ENCODE measurements at regions not wholly inside any gene's neighbourhood (a gene's known extent, or its start where the extent isn't known, plus 50 kb on each side); places are given as distances from the start of the nearest gene placed in this dataset.

- Histone ChIP-seq H3K36me3 (ENCODE audit: control insufficient read depth, insufficient read depth, low read length) (no peaks in the 10 kb centered on the region), H3K27me3 (ENCODE audit: control insufficient read depth, insufficient read depth, low read length) (peaks cover 9% of the 10 kb centered on the region), H3K27ac (ENCODE audit: low read depth, low read length) (no peak overlapping the region), H3K4me1 (ENCODE audit: control insufficient read depth, insufficient read depth, low read length) (peaks cover 13% of the 10 kb centered on the region), H3K9me3 (ENCODE audit: control insufficient read depth, insufficient read depth, low read length) (no peaks in the 10 kb centered on the region), H3K4me3 (ENCODE audit: low read depth, low read length) (no peak overlapping the region)
- no peak for DNase-seq (ENCODE audit: low read depth in 4 of 6, low spot score in 6 of 6)
- WGBS (ENCODE audit: insufficient coverage): 86% methylated on average over 4 of the region's 4 CpGs
Observed at GRCh38 chr15:81755626-81756025, 290.2 kb downstream of the MEX3B start.

DNA sequence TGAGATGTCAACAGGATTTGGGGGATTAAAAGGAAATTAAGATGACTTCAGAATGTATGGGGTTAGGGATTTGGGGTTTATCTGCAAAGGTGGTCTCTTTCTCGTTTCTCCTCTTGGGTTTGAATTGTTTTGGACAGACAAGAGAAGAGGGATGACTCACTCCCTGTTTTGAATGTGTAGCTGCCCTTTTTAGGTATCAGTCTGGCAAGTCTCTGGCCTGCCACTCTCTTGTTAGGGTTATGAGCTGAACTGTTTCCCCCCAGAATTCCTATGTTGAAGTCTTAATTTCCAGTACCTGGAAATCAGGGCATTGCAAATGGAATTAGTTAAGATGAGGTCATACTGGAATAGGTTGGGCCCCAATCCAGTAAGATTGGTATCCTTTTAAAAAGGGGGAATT is 291.7 kb downstream of the MEX3B start:
- peaks cover 27% of the 10 kb centered on the region for H3K4me1 ChIP-seq (ENCODE audit: control insufficient read depth, insufficient read depth, low read length)
- H3K4me3 ChIP-seq (ENCODE audit: low read depth, low read length): no peak overlapping the region
- no peak overlapping the region for H3K27ac ChIP-seq (ENCODE audit: low read depth, low read length)
- H3K9me3 ChIP-seq (ENCODE audit: control insufficient read depth, insufficient read depth, low read length): no peaks in the 10 kb centered on the region
- peaks cover 17% of the 10 kb centered on the region for H3K27me3 ChIP-seq (ENCODE audit: control insufficient read depth, insufficient read depth, low read length)
- no peaks in the 10 kb centered on the region for H3K36me3 ChIP-seq (ENCODE audit: control insufficient read depth, insufficient read depth, low read length)
- 91% methylated on average over 1 of the region's 1 CpG for WGBS (ENCODE audit: insufficient coverage)
- DNase-seq (ENCODE audit: low read depth in 4 of 6, low spot score in 6 of 6): no peak

GRCh38 chr15:81752974-81753373 is 292.8 kb downstream of the MEX3B start:
- H3K4me3 ChIP-seq (ENCODE audit: low read depth, low read length): no peak overlapping the region

DNA sequence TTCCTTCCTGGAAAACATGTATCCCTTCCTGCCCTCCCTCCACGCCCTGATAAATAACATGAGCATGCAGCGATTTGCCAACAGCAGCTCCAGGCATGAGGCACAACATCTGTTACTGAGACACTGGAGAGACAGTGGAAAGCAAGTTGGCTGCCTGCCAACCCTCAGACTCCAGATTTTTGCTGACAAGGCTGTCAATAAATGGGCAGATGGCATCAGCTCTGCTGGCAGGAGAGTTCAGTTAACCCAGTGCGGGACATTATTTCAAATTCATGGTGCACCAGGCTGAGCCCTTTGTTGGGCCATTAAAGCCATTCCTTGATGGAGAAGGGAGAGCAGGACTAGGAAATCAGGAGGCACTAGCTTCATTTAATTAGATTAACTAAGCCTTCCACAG is 293.3 kb downstream of the MEX3B start:
- Histone ChIP-seq H3K9me3 (ENCODE audit: control insufficient read depth, insufficient read depth, low read length) (no peaks in the 10 kb centered on the region), H3K4me1 (ENCODE audit: control insufficient read depth, insufficient read depth, low read length) (peaks cover 27% of the 10 kb centered on the region), H3K36me3 (ENCODE audit: control insufficient read depth, insufficient read depth, low read length) (no peaks in the 10 kb centered on the region), H3K27me3 (ENCODE audit: control insufficient read depth, insufficient read depth, low read length) (peaks cover 17% of the 10 kb centered on the region), H3K27ac (ENCODE audit: low read depth, low read length) (no peak overlapping the region), H3K4me3 (ENCODE audit: low read depth, low read length) (no peak overlapping the region)
- DNase-seq (ENCODE audit: low read depth in 4 of 6, low spot score in 6 of 6): peak; percentile 62 to 98 (median 82)
- WGBS (ENCODE audit: insufficient coverage): 13% methylated on average over 3 of the region's 3 CpGs

More at GRCh38 chr15:81752974-81753373, 292.8 kb downstream of the MEX3B start:
- Histone ChIP-seq H3K27ac (ENCODE audit: low read depth, low read length) (no peak overlapping the region), H3K9me3 (ENCODE audit: control insufficient read depth, insufficient read depth, low read length) (no peaks in the 10 kb centered on the region), H3K27me3 (ENCODE audit: control insufficient read depth, insufficient read depth, low read length) (peaks cover 17% of the 10 kb centered on the region), H3K4me1 (ENCODE audit: control insufficient read depth, insufficient read depth, low read length) (peaks cover 27% of the 10 kb centered on the region), H3K36me3 (ENCODE audit: control insufficient read depth, insufficient read depth, low read length) (no peaks in the 10 kb centered on the region)
- no CpG with 5 or more reads among the region's 4 CpGs for WGBS (ENCODE audit: insufficient coverage)
- no peak for DNase-seq (ENCODE audit: low read depth in 4 of 6, low spot score in 6 of 6)

DNA sequence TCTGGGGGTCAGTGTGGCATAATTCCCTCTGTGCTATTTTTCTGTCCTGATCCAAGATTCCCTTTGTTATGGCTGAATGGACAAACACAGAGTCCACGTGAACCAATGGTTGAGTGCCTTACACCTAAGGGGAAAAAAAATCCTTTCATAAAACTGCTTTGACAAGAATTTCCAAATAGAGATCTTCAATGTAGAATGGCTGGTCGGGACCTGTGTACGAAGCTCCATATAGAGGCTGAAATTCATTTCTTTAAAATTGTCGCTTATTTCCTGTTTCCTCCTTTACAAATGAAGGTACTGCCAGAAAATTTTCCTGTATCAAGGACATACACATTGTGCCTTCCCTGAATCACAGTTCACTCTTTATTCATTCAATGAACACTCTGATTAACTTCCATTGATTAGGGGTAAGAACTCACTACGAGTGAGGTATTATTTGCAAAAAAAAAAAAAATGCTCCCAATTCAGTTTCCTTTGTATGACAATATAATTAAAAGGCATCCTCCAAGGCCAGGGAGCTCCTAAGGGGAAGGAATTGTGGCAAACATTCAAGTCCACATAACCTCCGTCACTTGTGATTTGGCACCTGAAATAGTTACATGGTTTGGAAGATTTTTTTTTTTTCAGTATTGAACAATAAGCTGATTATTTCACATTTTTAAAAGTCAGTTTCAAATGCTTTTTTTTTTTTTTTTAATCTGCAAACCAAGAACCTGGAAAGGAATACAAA is 293.8 kb downstream of the MEX3B start:
- no peak overlapping the region for H3K4me3 ChIP-seq (ENCODE audit: low read depth, low read length)
- DNase-seq (ENCODE audit: low read depth in 4 of 6, low spot score in 6 of 6): peak in 3 of 6 donors; percentile 17 to 68 (median 45)
- WGBS (ENCODE audit: insufficient coverage): no CpG with 5 or more reads among the region's 6 CpGs
- H3K27ac ChIP-seq (ENCODE audit: low read depth, low read length): no peak overlapping the region
- H3K9me3 ChIP-seq (ENCODE audit: control insufficient read depth, insufficient read depth, low read length): no peaks in the 10 kb centered on the region
- peaks cover 17% of the 10 kb centered on the region for H3K27me3 ChIP-seq (ENCODE audit: control insufficient read depth, insufficient read depth, low read length)
- peaks cover 27% of the 10 kb centered on the region for H3K4me1 ChIP-seq (ENCODE audit: control insufficient read depth, insufficient read depth, low read length)
- H3K36me3 ChIP-seq (ENCODE audit: control insufficient read depth, insufficient read depth, low read length): no peaks in the 10 kb centered on the region

DNA sequence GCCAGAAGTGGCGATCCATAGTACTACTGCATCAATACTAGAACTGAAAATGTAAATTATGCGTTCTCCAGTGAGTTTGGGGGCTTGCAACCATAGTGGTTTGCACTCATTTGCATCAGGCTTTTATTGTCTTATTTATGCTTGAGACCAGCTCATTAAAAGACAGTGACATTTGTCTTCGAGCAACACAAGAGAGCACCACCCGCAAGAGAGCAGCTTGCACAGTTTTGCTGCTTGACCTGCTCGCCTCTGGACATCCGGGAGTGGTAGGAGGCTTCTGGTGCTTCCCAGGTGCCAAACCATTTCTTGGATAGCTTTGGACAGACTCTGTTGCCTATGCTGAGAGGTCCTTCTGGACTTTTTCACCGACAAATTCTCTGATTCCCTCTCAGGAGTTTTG is 294.6 kb downstream of the MEX3B start:
- DNase-seq (ENCODE audit: low read depth in 4 of 6, low spot score in 6 of 6): peak in 2 of 6 donors; percentile 46 to 60
- H3K4me3 ChIP-seq (ENCODE audit: low read depth, low read length): no peak overlapping the region
- peaks cover 17% of the 10 kb centered on the region for H3K27me3 ChIP-seq (ENCODE audit: control insufficient read depth, insufficient read depth, low read length)
- H3K9me3 ChIP-seq (ENCODE audit: control insufficient read depth, insufficient read depth, low read length): no peaks in the 10 kb centered on the region
- peaks cover 27% of the 10 kb centered on the region for H3K4me1 ChIP-seq (ENCODE audit: control insufficient read depth, insufficient read depth, low read length)
- no peaks in the 10 kb centered on the region for H3K36me3 ChIP-seq (ENCODE audit: control insufficient read depth, insufficient read depth, low read length)
- WGBS (ENCODE audit: insufficient coverage): 21% methylated on average over 6 of the region's 7 CpGs
- H3K27ac ChIP-seq (ENCODE audit: low read depth, low read length): no peak overlapping the region

DNA sequence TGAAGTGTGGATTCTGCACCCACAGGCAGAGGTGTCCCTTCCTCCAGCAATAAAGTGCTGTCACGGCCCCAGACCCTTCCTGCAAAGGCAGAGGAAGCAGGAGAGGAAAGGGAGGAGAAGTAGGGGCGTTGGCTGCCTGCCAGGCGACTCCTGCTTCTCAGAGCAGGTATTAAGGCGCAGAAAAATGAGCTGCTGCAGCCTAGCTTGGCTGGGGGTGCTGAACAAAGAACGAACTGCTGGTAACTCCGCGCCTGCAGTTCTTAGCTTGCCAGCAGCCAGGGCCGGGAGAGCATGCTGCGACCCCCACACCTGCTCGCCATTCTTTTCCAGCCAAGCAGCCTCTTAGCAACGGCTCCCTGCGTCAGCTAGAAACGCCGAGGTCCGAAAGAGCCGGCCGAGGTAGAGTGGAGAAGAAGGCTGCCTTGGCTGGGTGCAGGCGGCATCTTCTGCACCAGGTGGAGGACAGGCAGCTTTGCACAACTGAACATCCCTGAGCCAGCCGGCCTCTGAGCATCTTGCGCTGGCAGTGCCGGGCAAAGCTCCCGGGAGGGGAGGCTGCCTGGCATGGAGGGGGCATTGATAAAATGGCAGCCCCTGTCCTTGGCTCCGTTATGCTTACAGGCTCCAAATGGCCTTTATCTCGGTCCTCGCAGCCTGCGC is 296.0 kb downstream of the MEX3B start:
- Histone ChIP-seq H3K27ac (ENCODE audit: low read depth, low read length) (no peak overlapping the region), H3K4me3 (ENCODE audit: low read depth, low read length) (no peak overlapping the region), H3K27me3 (ENCODE audit: control insufficient read depth, insufficient read depth, low read length) (peaks cover 13% of the 10 kb centered on the region), H3K36me3 (ENCODE audit: control insufficient read depth, insufficient read depth, low read length) (no peaks in the 10 kb centered on the region), H3K9me3 (ENCODE audit: control insufficient read depth, insufficient read depth, low read length) (no peaks in the 10 kb centered on the region), H3K4me1 (ENCODE audit: control insufficient read depth, insufficient read depth, low read length) (peaks cover 27% of the 10 kb centered on the region)
- WGBS (ENCODE audit: insufficient coverage): 33% methylated on average over 24 of the region's 26 CpGs
- DNase-seq (ENCODE audit: low read depth in 4 of 6, low spot score in 6 of 6): peak in 3 of 6 donors; percentile 9 to 90 (median 71)

- Histone ChIP-seq H3K9me3 (ENCODE audit: control insufficient read depth, insufficient read depth, low read length) (no peaks in the 10 kb centered on the region), H3K27ac (ENCODE audit: low read depth, low read length) (no peak overlapping the region), H3K36me3 (ENCODE audit: control insufficient read depth, insufficient read depth, low read length) (no peaks in the 10 kb centered on the region), H3K4me1 (ENCODE audit: control insufficient read depth, insufficient read depth, low read length) (peaks cover 25% of the 10 kb centered on the region), H3K4me3 (ENCODE audit: low read depth, low read length) (no peak overlapping the region), H3K27me3 (ENCODE audit: control insufficient read depth, insufficient read depth, low read length) (peaks cover 7% of the 10 kb centered on the region)
- DNase-seq (ENCODE audit: low read depth in 4 of 6, low spot score in 6 of 6): no peak
- 83% methylated on average over 2 of the region's 2 CpGs for WGBS (ENCODE audit: insufficient coverage)
Observed at GRCh38 chr15:81747482-81747881, 298.3 kb downstream of the MEX3B start.

GRCh38 chr15:81747026-81747425 is 298.8 kb downstream of the MEX3B start:
- Histone ChIP-seq H3K27ac (ENCODE audit: low read depth, low read length) (no peak overlapping the region), H3K4me1 (ENCODE audit: control insufficient read depth, insufficient read depth, low read length) (peaks cover 21% of the 10 kb centered on the region)
- no CpG with 5 or more reads among the region's 3 CpGs for WGBS (ENCODE audit: insufficient coverage)

GRCh38 chr15:81744364-81744763 is 301.5 kb downstream of the MEX3B start:
- Histone ChIP-seq H3K4me1 (ENCODE audit: control insufficient read depth, insufficient read depth, low read length) (peaks cover 1% of the 10 kb centered on the region), H3K36me3 (ENCODE audit: control insufficient read depth, insufficient read depth, low read length) (no peaks in the 10 kb centered on the region), H3K9me3 (ENCODE audit: control insufficient read depth, insufficient read depth, low read length) (no peaks in the 10 kb centered on the region), H3K4me3 (ENCODE audit: low read depth, low read length) (no peak overlapping the region), H3K27ac (ENCODE audit: low read depth, low read length) (no peak overlapping the region), H3K27me3 (ENCODE audit: control insufficient read depth, insufficient read depth, low read length) (no peaks in the 10 kb centered on the region)
- WGBS (ENCODE audit: insufficient coverage): 97% methylated on average over 4 of the region's 4 CpGs
- DNase-seq (ENCODE audit: low read depth in 4 of 6, low spot score in 6 of 6): no peak

More at GRCh38 chr15:81747026-81747425, 298.8 kb downstream of the MEX3B start:
- Histone ChIP-seq H3K36me3 (ENCODE audit: control insufficient read depth, insufficient read depth, low read length) (no peaks in the 10 kb centered on the region), H3K9me3 (ENCODE audit: control insufficient read depth, insufficient read depth, low read length) (no peaks in the 10 kb centered on the region), H3K4me3 (ENCODE audit: low read depth, low read length) (no peak overlapping the region), H3K27me3 (ENCODE audit: control insufficient read depth, insufficient read depth, low read length) (peaks cover 7% of the 10 kb centered on the region)
- DNase-seq (ENCODE audit: low read depth in 4 of 6, low spot score in 6 of 6): no peak
